ENCODE measurements at regions not wholly inside any gene's neighbourhood (a gene's known extent, or its start where the extent isn't known, plus 50 kb on each side); places are given as distances from the start of the nearest gene placed in this dataset.

- Histone ChIP-seq H3K36me3 (ENCODE audit: control insufficient read depth, insufficient read depth, low read length) (no peaks in the 10 kb centered on the region), H3K27me3 (ENCODE audit: control insufficient read depth, insufficient read depth, low read length) (no peaks in the 10 kb centered on the region), H3K4me3 (ENCODE audit: low read depth, low read length) (no peak overlapping the region)
- TF ChIP-seq, protein P1, sequence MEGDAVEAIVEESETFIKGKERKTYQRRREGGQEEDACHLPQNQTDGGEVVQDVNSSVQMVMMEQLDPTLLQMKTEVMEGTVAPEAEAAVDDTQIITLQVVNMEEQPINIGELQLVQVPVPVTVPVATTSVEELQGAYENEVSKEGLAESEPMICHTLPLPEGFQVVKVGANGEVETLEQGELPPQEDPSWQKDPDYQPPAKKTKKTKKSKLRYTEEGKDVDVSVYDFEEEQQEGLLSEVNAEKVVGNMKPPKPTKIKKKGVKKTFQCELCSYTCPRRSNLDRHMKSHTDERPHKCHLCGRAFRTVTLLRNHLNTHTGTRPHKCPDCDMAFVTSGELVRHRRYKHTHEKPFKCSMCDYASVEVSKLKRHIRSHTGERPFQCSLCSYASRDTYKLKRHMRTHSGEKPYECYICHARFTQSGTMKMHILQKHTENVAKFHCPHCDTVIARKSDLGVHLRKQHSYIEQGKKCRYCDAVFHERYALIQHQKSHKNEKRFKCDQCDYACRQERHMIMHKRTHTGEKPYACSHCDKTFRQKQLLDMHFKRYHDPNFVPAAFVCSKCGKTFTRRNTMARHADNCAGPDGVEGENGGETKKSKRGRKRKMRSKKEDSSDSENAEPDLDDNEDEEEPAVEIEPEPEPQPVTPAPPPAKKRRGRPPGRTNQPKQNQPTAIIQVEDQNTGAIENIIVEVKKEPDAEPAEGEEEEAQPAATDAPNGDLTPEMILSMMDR (IDR thresholded peaks at IDR 0.05; ENCODE audit: insufficient read depth, low read depth, low read length): no peak
- DNase-seq (ENCODE audit: low read depth): peak; percentile 48
- POLR2A ChIA-PET: no interaction called here
- CTCF ChIA-PET: interaction anchor here (0.9 to 1.1 kb wide), 3 partner anchors 9 to 156 kb away, joined by 3 read pairs; no protein-coding TSS in a partner anchor
Measured at GRCh38 chr9:91071184-91071990, 269.8 kb downstream of the SYK start.

DNA sequence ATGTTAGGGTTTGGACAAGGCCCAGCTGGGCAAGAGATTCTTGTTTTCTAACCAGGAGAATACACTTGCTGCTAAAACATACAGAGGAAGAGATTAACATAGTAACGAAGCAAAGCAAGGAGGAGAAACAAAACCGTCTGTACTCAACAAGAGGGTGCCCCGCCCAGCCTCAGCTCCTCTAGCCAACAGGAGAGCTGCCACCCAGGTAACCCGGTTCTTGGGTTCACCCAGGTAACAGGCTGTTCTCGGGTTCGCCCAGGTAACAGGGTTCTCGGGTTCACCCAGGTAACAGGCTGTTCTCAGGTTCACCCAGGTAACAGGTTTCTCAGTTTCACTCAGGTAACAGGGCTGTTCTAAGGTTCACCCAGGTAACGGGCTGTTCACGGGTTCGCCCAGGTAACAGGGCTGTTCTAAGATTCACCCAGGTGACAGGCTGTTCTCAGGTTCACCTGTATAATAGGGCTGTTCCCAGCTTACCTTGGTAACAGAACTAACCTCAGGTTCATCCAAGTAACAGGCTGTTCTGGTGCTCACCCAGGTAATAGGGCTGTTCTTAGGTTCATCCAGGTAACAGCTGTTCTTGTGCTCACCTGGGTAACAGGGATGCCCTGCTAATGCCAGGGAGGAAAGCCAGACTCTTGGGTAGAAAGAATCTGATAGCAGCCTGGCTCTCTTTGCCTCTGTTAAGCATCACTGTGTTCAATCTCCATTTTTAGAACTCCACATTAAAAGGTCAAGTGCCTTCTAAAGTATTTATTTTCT, 271.6 kb downstream of the SYK start:
- Histone ChIP-seq H3K4me3 (ENCODE audit: low read depth, low read length) (no peak overlapping the region), H3K27me3 (ENCODE audit: control insufficient read depth, insufficient read depth, low read length) (no peaks in the 10 kb centered on the region), H3K36me3 (ENCODE audit: control insufficient read depth, insufficient read depth, low read length) (no peaks in the 10 kb centered on the region)
- CTCF ChIA-PET: interaction anchor here (1.3 kb wide), 1 partner anchor 9 kb away, joined by 4 read pairs; no protein-coding TSS in a partner anchor
- TF ChIP-seq, protein P1 (IDR thresholded peaks at IDR 0.05; ENCODE audit: insufficient read depth, low read depth, low read length): no peak
- POLR2A ChIA-PET: no interaction called here
- DNase-seq (ENCODE audit: low read depth): no peak

- POLR2A ChIA-PET: no interaction called here
- CTCF ChIA-PET: interaction anchor here (1.3 kb wide), 1 partner anchor 10 kb away, joined by 4 read pairs; no protein-coding TSS in a partner anchor
- no peaks in the 10 kb centered on the region for H3K36me3 ChIP-seq (ENCODE audit: control insufficient read depth, insufficient read depth, low read length)
- H3K27me3 ChIP-seq (ENCODE audit: control insufficient read depth, insufficient read depth, low read length): no peaks in the 10 kb centered on the region
- TF ChIP-seq, protein P1 (IDR thresholded peaks at IDR 0.05; ENCODE audit: insufficient read depth, low read depth, low read length): no peak
- no peak overlapping the region for H3K4me3 ChIP-seq (ENCODE audit: low read depth, low read length)
- DNase-seq (ENCODE audit: low read depth): no peak
Measured at GRCh38 chr9:91073811-91074771, 272.5 kb downstream of the SYK start.

DNA sequence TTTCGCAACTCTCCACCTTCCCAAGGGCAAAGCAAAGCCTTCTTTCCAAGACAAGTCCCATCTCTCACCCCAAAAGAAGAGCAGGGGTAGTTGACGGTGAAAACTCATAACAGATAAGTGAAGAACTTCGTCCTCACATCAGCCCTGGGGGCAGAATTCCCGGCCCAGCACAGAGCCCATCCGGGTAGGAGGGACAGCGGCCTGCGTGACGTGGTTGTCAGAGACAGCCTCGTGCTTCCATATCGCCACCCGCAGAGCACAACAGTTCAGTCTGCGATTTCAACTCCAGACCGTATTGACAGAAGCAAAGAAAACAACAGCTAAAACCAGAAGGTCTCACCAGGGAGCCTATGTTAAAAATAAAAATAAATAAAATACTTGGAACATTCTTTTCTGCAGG, 273.2 kb downstream of the SYK start:
- Histone ChIP-seq H3K4me3 (ENCODE audit: low read depth, low read length) (no peak overlapping the region), H3K27me3 (ENCODE audit: control insufficient read depth, insufficient read depth, low read length) (no peaks in the 10 kb centered on the region), H3K36me3 (ENCODE audit: control insufficient read depth, insufficient read depth, low read length) (no peaks in the 10 kb centered on the region)
- POLR2A ChIA-PET: no interaction called here
- TF ChIP-seq, protein P1 (IDR thresholded peaks at IDR 0.05; ENCODE audit: insufficient read depth, low read depth, low read length): no peak
- CTCF ChIA-PET: no interaction called here
- DNase-seq (ENCODE audit: low read depth): no peak
